Neural cell (in vitro differentiated cells): ENCODE measurements at regions not wholly inside any gene's neighbourhood (a gene's known extent, or its start where the extent isn't known, plus 50 kb on each side); places are given as distances from the start of the nearest gene placed in this dataset.

ENCODE experiments used
- H2AFZ ChIP-seq: fragments of 200-600, 300-800 bp; sonication (generic), shearing (Covaris generic); 2 replicates; pipeline ENCODE4 v1.6.0; 2014; ENCODE audit warnings: low read depth, mild to moderate bottlenecking, antibody characterized with exemption, low read length, moderate library complexity
- H3F3A ChIP-seq: fragments of 200-600 bp; shearing (Covaris generic); 2 replicates; pipeline ENCODE4 v1.6.1; 2016; ENCODE audit warnings: mild to moderate bottlenecking, moderate library complexity, mixed read lengths, antibody characterized with exemption, low read length; ENCODE audit not compliant: insufficient read depth, poor library complexity, severe bottlenecking
- H3K27ac ChIP-seq: fragments of 200-600, 300-800 bp; sonication (generic), shearing (Covaris generic); 2 replicates; pipeline ENCODE4 v1.5.1; 2014; ENCODE audit warnings: mild to moderate bottlenecking, low read length, moderate library complexity
- H3K27me3 ChIP-seq: fragments of 300-800, 200-600 bp; sonication (generic), shearing (Covaris generic); 2 replicates; pipeline ENCODE4 v1.6.0; 2014; ENCODE audit warnings: mild to moderate bottlenecking, low read depth, low read length, moderate library complexity; ENCODE audit not compliant: insufficient read depth
- H3K36me3 ChIP-seq: fragments of 300-800, 200-600 bp; sonication (generic), shearing (Covaris generic); 2 replicates; pipeline ENCODE4 v1.5.1; 2014; ENCODE audit warnings: mild to moderate bottlenecking, antibody characterized with exemption, low read length, moderate library complexity; ENCODE audit not compliant: insufficient read depth
- H3K4me2 ChIP-seq: fragments of 300-800, 200-600 bp; sonication (generic), shearing (Covaris generic); 2 replicates; pipeline ENCODE4 v1.6.0; 2014; ENCODE audit warnings: mild to moderate bottlenecking, low read length
- H3K4me3 ChIP-seq: fragments of 300-800, 200-600 bp; sonication (generic), shearing (Covaris generic); 2 replicates; pipeline ENCODE4 v1.5.1; 2014; ENCODE audit warnings: mild to moderate bottlenecking, low read length, moderate library complexity
- H3K79me2 ChIP-seq: fragments of 200-600 bp; shearing (Covaris generic); replicated peaks from 2 replicates; pipeline ENCODE4 v1.6.0; 2014; ENCODE audit warnings: mild to moderate bottlenecking, low read length, moderate library complexity; ENCODE audit not compliant: insufficient read depth
- H3K9ac ChIP-seq: fragments of 300-800, 200-600 bp; sonication (generic), shearing (Covaris generic); 2 replicates; pipeline ENCODE4 v1.6.1; 2016; ENCODE audit warnings: mild to moderate bottlenecking, low read length, mixed read lengths
- H3K9me2 ChIP-seq: fragments of 200-600 bp; shearing (Covaris generic); 2 replicates; pipeline ENCODE4 v1.6.1; 2016; ENCODE audit warnings: mild to moderate bottlenecking, low read length, mixed read lengths; ENCODE audit not compliant: insufficient read depth
- H3K9me3 ChIP-seq: fragments of 200-600, 300-800 bp; sonication (generic), shearing (Covaris generic); 2 replicates; pipeline ENCODE4 v1.6.1; 2016; ENCODE audit warnings: mild to moderate bottlenecking, mixed run types, low read length, moderate library complexity, mixed read lengths
- H4K20me1 ChIP-seq: fragments of 200-600 bp; shearing (Covaris generic); 2 replicates; pipeline ENCODE4 v1.6.1; 2016; ENCODE audit warnings: mild to moderate bottlenecking, mixed run types; ENCODE audit not compliant: insufficient read depth
- CTCF ChIP-seq: fragments of 450-650 bp; IDR thresholded peaks from 2 replicates; pipeline ENCODE4 v1.5.1; 2014; ENCODE audit warnings: antibody characterized with exemption, mild to moderate bottlenecking, moderate library complexity; ENCODE audit not compliant: poor library complexity, severe bottlenecking
- EP300 ChIP-seq: fragments of 450-650 bp; conservative IDR thresholded peaks from 2 replicates; pipeline ENCODE4 v1.6.1; 2014; ENCODE audit warnings: antibody characterized with exemption, mild to moderate bottlenecking, moderate library complexity; ENCODE audit not compliant: poor library complexity, severe bottlenecking
- EZH2 ChIP-seq: fragments of 200-600, 300-800 bp; shearing (Covaris generic), sonication (generic); IDR thresholded peaks from 2 replicates; pipeline ENCODE4 v1.6.1; 2014; ENCODE audit warnings: antibody characterized with exemption, low read length, borderline replicate concordance, mild to moderate bottlenecking; ENCODE audit not compliant: insufficient read depth, poor library complexity, severe bottlenecking
- MXI1 ChIP-seq: fragments of 450-650 bp; conservative IDR thresholded peaks from 2 replicates; pipeline ENCODE4 v1.6.1; 2014; ENCODE audit warnings: antibody characterized with exemption, mild to moderate bottlenecking; ENCODE audit not compliant: poor library complexity, severe bottlenecking
- POLR2AphosphoS5 ChIP-seq: IDR thresholded peaks from 2 replicates; pipeline ENCODE4 v1.6.1; 2012
- RAD21 ChIP-seq: fragments of 450-650 bp; conservative IDR thresholded peaks from 2 replicates; pipeline ENCODE4 v1.6.1; 2014; ENCODE audit warnings: antibody characterized with exemption, mild to moderate bottlenecking, moderate library complexity
- REST ChIP-seq: IDR thresholded peaks from 2 replicates; pipeline ENCODE4 v1.6.1; 2012; ENCODE audit warnings: borderline replicate concordance
- SMC3 ChIP-seq: fragments of 450-650 bp; conservative IDR thresholded peaks from 2 replicates; pipeline ENCODE4 v1.6.1; 2014; ENCODE audit warnings: antibody characterized with exemption, mild to moderate bottlenecking, moderate library complexity; ENCODE audit not compliant: poor library complexity
- TAF1 ChIP-seq: IDR thresholded peaks from 2 replicates; pipeline ENCODE4 v1.6.1; 2012; ENCODE audit warnings: low read depth

GRCh38 chr15:69531665-69532027 is 79.0 kb downstream of the RPLP1 start:
- H4K20me1 ChIP-seq, result no peaks in the 10 kb centered on the region
- peaks cover 7% of the 10 kb centered on the region for H3F3A ChIP-seq
- H3K27me3 ChIP-seq, result no peaks in the 10 kb centered on the region
- H3K36me3 ChIP-seq, result no peaks in the 10 kb centered on the region
- no peak overlapping the region for H3K4me2 ChIP-seq
- no peak overlapping the region for H2AFZ ChIP-seq
- H3K79me2 ChIP-seq, result no peaks in the 10 kb centered on the region
- H3K9ac ChIP-seq, result no peak overlapping the region
- H3K27ac ChIP-seq, result no peak overlapping the region
- no peaks in the 10 kb centered on the region for H3K9me3 ChIP-seq
- H3K9me2 ChIP-seq, result no peaks in the 10 kb centered on the region
- peak overlapping the region; percentile 33 for H3K4me3 ChIP-seq
- no peak for TF ChIP-seq POLR2AphosphoS5
- no peak for TF ChIP-seq MXI1
- TF ChIP-seq REST, result no peak
- no peak for TF ChIP-seq EZH2
- TF ChIP-seq TAF1, result no peak
- no peak for TF ChIP-seq EP300

GRCh38 chr15:69532066-69532465 is 79.4 kb downstream of the RPLP1 start:
- Histone ChIP-seq H3K9me2 (no peaks in the 10 kb centered on the region), H3K36me3 (no peaks in the 10 kb centered on the region), H2AFZ (no peak overlapping the region), H3K9ac (no peak overlapping the region), H3K4me3 (no peak overlapping the region), H3K27ac (no peak overlapping the region), H3K27me3 (no peaks in the 10 kb centered on the region), H3F3A (peaks cover 7% of the 10 kb centered on the region), H3K9me3 (no peaks in the 10 kb centered on the region), H3K79me2 (no peaks in the 10 kb centered on the region), H3K4me2 (no peak overlapping the region), H4K20me1 (no peaks in the 10 kb centered on the region)
- TF ChIP-seq CTCF (no peak), EZH2 (no peak), SMC3 (no peak), RAD21 (no peak), MXI1 (no peak), EP300 (no peak), POLR2AphosphoS5 (no peak), TAF1 (no peak), REST (no peak)
